CD4-positive, alpha-beta T cell treated with Interleukin-12 subunit alpha and Interleukin-12 subunit beta, for 1 hour (primary cell): ENCODE measurements at regions not wholly inside any gene's neighbourhood (a gene's known extent, or its start where the extent isn't known, plus 50 kb on each side); places are given as distances from the start of the nearest gene placed in this dataset.

Experiments used
- DNase-seq: peaks from one replicate; pipeline ENCODE4 v3.0.0-alpha.2; 2020

DNA sequence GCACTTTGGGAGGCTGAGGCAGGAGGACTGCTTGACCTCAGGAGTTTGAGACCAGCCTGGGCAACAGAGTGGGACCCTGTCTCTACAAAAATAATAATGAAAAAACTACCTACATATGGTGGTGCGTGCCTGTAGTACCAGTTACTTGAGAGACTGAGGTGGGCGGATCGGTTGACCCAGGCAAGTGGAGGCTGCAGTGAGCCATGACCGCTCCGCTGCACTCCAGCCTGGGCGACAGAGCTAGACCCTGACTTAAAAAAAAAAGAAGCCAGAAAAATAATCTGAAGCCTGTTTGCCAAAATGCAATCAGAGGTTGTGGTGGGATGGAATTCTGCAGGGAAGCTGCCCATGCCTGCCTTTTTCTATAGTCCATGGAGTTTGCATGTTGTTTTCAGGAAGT lies 50.4 kb upstream of the GGTA1 start:
- DNase-seq = no peak

DNA sequence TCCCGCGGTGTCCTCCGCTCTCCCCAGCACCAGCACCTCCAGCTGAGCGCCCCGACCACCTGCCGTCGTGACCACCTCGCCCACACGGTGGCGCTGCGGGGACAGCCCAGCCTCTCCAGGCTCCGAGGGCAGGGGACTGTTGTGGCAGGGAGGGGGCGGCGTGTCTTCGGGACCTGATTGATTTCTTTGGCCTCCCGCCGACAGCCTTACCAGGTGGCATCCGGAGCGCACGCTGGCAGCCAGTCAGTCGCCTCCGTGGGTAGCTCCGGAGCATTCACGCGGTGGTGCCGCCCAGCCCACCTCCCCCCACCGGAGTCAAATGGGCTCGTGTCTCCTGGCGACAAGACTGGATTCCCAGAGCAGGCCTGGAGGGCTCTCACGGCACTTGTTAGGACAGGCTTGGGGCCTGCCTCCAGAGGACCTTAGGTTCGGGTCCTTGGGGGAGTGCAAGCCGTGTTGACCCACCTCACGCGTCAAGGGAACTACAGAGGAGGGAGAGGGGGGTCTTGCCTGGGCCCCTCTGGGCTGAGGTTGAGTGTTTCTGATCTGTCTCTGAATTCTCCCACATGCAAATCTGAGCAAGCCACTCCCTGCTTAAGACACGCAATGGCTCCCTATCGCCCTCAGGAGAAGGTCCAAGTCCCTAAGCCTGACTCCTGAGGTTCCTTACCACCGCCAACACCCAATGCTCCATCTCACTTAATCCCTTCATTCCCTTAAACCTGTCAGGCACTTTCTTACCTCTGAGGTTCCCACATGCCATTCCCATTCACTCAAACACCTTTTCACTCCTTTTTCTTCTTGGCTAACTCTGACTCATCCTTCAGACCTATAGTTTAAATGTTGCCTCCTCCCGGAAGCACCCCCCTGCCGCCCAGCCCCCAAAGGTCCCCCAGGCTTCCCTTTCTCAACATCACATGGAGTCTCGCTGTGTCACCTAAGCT lies 51.2 kb upstream of the GGTA1 start:
- DNase-seq = peak; percentile 62

DNA sequence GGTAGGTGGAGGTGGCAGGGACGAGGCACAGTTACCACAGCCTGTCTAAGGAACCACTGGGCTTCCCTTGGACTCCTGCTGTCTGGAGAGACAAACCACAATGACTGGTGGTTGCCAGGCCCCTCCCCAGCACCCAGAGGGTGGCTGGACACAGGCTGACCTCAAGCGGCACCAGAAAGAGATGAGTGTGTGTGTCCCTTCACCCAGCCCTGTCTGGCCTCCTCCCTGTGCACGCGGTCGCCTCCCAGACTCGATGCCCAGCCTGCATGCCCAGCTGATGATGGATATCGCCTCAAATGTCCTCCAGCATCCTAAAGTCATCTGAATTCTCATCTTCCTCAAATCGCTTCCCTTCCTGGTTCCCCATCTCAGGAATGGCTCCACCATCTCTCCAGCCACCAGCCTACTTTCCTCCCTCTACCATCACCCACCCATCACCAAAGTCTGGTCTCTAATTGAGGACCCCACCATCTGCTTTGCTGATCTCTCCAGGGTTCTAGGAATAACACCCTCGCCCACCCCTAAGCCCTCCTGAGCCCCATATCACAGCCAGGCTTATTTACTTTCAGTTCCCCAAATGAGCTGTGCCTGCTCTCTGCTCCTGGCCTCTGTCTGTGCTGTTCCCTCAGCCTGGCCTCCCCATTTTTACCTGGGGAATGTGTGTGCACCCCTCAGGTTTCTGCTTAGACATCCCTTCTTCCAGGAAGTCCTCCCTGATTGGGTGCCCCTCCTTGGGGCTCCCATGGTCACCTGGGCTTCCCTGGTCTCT lies 52.5 kb upstream of the GGTA1 start:
- no peak for DNase-seq

DNA sequence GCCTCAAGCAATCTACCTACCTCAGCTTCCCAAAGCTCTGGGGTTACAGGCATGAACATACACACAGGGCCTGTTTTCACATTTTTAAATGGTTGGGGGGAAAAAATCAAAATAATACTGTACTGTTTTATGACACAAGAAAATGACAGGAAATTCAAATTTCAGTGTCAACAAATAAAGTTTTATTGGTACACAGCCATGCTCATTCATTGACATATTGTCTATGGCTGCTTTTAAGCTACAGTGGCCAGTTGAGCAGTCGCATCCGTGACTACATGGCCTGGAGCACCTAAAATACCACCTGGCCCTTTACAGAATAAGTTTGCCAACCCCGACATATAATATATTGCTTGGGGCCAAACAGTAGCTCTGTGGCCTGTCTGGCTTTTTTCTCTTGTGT lies 56.4 kb upstream of the GGTA1 start:
- no peak for DNase-seq

DNA sequence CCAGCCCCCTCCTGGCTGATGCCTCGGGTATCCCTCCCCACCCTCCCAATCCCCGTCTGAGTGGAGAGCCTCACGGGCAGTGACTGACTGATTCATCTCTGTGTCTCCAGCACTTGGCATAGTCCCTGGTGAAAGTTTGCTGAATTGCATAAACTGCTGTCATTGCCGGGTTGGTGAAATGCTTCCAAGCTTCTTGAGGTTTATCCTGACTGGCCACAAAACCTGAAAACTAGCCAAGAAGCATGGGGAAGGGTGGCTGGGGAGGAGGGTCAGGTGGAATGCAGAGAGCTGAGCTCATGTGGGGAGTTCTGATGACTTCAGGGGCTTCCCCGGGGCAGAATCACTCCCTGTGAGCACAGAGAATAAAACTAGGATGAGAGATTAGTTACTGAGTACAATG lies 56.9 kb upstream of the GGTA1 start:
- DNase-seq = no peak

DNA sequence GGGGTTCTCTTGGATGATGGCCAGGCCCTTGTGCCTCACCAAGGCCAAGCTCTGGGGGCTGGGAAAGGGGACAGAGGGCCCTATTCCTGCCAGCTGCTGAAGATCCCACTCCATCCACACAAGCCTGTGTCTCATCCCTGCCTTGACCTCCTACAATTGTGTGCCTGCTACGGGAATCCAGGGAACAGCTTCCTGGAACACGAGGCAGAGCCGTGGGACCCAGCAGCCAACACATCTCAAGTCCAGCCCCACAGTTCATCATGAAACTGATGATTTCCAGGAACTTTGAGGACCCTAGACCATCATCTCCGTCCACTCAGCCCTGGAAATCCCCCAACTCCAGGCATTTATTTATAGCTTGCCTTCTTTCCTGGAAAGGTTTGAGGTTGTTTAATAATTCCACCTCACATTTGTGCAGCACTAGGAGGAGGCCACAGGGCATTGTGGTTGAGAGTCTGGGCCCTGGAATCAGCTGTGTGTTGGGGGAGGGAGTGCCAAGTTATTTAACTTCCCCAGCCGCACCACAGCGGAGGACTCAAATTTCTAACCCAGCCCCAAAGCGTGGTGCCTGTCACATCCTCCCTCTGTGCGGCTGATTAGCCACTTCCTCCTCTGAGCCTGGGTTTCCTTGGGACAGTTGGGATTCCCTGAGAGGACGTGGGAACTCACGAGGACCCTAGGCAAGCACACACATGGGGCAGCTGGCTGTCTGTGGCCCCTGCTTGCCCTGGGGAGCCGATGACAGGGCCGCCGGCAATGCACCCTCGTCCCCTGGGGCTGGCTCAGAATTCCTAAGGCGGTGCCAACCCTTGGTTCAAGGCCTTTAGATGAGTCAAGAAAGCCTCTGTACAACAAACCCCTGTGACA lies 58.2 kb upstream of the GGTA1 start:
- DNase-seq = peak; percentile 8

DNA sequence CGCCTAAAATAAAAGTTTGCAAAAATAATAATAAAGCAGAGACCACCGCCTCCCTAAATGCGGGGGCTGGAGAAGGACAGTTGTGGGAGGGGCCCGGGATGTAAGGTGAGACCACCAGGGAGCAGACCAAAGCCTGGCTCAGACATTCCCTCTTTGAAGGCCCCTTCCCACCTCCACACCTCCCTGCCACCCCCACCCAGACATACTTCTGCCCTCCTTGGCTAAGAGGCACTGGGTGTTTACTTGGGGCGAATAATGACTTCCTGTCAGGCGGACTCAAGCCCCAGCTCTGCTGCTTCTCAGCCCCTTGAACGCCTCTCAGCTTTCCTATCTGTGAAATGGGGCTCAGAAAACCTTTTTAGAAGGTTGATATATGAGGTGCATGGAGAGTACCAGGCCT lies 58.8 kb upstream of the GGTA1 start:
- DNase-seq = no peak

DNA sequence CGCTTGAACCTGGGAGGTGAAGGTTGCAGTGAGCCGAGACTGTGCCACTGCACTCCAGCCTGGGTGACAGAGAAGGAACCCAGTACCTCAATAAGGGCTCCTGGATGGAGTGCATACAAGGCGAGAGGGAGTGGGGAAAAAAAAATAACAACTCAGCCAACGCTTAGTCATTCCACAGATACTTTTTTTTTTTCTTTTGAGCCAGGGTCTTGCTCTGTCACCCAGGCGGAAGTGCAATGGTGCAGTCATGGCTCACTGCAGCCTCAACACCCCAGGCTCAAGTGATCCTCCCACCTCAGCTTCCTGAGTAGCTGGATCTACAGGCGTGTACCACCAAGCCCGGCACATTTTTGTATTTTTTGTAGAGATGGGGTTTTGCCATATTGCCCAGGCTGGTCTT lies 59.5 kb upstream of the GGTA1 start:
- DNase-seq = no peak

DNA sequence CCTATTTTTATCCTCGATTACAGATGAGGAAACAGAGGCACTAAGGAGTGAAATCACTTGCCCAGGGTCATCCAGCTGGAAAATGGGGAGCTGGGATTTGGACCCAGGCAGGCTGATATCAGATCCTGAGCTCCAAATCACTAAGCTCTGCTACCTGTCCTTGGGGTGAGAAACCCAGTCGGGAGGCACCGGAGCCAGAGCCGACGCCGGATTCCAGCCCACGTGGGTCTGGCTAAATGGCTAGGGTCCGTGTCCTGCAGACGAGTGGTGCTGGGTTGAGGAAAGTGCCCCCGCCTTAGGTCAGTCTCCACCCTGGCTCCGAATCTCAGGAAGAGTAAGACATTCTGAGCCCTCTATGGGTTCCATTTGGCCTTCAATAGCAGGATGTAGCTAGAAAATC lies 61.3 kb upstream of the GGTA1 start:
- DNase-seq = no peak

DNA sequence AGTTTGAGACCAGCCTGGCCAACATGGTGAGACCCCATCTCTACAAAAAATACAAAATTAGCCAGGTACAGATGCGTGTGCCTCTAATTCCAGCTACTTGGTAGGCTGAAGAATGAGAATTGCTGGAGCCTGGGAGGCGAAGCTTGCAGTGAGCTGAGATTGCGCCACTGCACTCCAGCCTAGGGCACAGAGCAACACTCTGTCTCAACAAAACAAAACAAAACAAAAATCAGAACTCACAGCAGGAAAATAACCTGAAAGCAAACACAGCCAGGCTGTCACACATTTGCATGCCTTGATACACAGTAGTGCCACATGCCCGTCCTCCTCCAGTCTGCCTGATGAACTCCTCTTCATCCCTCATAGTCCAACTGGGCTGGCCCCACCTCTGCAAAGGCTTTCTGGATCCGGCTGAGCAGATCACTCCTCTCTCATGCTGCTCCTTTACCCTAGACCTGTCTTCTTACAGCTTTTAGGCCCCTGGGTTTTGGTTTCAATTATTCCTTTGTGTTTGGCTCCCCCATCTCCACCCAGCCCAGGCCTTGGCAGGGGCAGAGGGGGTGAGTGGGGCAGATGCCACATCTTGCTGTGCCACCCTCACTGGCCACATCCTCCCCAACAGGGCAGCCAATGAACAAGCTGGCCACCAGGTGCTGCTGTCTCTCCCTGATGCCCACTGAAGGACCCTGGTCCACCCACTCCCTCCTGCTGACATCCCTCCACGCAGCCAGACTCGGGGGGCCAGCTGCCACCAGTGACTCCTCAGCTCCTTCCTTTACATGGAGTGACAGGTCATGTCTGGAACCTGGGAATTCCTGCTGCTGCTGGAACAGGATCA lies 62.0 kb upstream of the GGTA1 start:
- DNase-seq = no peak

DNA sequence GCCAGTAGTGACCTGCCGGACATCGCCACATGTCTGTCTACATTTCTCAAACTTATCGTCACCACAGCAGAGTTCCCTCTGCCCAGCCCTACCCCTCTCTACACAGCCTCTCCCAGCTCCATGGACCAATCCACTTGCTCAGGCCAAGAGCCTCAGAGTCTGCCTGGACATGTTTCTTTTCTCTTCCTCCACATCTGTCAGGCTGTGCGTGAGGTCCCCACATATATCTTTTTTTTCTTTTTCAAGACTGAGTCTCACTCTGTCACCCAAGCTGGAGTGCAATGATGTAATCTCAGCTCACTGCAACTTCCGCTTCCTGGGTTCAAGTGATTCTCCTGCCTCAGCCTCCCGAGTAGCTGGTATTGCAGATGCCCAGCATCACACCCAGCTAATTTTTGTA lies 62.7 kb upstream of the GGTA1 start:
- DNase-seq = no peak

DNA sequence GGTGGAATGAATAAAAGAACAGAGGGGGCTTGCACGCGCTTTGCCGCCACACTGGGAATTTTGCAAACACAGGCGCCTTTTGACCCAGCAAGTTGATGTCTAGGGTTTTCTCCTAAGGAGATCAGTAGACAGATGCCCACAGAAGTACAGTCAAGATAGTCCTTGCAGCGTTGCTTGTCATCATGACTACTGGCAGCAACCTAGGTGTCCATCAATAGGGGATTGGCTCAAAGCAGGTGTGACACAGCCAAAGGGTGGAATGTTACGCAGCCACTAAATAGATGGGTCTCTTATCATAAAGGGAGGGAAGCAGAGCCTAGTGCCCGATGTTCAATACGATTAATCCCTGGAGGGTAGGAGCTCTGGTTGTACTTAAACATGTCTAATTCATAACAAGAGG lies 63.8 kb upstream of the GGTA1 start:
- DNase-seq = no peak

DNA sequence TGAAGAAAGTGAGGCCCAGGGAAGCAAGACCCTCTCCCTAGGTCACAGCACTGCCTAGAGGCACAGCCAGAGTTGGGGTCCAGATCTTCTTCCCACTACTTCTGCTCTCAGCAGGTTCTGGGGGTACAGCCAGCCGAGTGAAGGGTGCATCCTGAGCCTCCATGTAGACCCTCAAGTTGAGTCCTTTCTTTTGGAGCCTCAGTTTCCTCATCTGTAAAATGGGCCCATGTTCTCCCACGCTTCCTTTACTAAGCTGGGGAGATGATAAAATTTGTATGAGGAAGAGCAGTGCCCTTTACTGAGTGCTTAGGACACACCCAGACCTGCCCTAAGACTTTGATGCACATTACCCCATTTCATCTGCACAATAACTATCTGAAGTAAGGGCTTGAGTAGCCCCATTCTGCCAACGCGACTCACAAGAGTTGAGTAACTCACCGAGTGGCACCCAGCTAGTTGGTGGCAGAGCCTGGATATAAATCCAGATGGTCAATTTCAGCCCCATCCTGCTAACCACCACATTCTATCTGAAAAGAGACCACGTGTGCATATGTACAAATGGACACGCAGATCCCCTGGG lies 64.3 kb upstream of the GGTA1 start:
- no peak for DNase-seq

DNA sequence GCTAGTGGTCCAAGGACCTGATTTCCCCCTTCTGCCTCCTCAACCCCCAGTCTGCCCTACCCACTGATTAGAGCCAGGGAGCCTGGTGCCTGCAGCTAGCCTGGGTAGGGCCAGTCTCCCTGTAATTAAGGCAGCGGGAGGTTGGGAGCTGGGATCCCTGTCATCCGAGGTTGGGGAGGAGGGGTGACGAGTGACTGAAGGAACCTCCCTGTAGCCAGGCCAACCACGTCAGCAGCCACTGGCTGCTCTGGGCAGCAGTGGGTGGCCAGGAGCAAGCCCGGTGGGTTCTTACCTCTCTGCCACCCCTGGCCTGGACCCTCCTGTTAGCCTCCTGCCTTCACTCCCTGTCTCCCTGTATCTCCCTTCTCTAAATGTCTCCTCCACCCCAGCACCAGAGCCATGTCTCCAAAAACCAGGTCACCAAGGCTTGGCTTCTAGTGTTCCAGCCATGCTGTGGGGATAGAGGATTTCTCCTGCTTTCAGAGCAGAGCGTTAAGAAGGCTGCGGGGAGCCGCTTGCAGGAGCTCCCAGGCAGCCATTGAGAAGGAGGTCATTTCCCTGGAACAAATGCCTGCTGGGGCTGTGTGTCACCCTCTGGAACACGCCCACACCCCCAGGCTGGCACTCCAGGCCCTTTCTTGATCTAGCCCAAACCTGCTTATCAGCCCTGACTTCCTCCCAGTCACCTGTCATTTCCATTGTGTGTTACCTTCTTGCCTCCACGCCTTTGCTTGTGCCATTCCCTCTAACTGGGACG lies 65.0 kb upstream of the GGTA1 start:
- no peak for DNase-seq

DNA sequence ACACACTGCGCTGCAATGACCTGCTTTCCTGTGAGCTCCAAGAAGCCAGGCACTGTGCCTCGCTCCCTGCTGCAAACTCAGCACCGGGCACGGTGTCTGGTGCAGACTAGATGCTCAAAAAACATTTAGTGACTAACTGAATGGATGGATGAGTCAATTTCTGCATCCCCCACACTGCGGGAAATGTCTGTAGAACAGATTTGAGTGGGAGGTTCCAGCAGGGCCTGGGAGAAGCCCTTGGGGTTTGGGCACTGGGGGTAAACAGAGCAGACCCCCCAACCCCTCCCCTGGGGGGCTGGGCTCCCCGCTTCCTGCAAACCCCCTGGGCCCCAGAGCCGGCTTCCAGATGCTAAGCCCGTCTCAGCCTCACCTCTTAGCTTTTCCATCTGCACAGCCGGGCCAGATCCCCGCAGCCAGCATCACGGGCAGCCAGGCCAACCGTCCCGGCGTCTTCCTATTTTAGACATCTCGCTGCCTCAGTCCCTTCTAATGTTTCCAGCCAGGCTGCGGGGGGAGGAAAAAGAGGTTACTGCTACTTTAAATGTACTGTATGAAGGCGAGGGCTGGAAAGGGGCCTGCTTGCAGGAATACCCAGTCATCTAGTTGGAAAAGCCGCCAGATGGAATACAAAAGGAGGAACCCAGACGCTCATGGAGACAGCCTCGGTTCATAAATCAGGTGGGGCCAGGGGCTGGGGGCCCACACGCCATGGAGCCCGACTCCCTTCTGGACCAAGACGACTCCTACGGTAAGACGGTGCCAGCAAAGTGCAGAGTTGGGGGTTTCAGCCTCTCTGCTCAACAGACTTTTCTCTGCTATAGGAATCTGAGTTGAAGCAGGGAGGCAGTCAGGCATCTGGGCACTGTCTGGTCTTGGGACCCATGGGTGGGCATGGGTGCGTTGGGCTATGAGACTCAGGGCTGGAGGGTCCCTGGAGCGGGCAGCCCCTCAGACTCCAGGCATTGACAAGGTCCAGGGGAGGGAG lies 67.1 kb upstream of the GGTA1 start:
- DNase-seq = no peak

DNA sequence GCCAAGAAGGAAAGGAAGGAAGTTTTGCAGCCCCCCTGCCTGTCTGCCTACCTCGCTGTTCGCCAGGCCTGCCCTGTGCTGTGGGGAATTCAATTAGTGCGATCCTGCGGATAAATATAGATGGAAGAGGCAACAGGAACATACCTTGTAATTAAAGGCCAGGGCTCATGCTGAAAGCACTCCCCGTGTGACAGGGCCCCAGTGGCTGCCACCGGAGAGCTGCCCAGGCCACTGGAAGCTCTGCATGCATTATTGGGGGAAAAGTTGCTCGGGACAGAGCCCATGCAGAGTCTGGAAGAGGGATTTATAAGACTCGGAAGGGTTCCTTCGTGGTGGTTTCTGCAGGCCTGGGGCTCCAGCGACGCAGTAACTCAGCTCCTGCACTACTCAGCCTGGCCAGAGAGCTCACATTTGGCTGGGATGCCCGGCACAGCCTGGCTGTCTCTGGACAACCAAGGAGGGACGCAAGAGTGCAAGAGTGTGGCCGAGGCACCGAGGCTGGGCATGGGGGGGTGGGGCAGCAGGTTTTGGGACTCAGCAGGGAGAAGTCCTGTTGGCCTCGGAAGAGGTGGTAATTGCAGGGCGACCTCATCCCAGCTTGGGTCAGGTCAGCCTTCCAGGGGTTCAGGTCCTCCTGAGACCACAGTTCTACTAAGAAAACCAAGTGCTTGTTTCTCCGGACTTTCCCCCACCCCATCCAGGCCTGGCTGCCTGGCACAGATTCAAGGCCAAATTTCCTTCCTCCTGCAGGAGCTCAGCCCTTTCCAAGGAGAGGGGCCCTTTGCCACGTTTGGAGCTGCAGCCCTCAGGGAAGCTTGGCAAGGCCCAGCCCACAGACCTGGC lies 68.1 kb upstream of the GGTA1 start:
- DNase-seq = no peak

DNA sequence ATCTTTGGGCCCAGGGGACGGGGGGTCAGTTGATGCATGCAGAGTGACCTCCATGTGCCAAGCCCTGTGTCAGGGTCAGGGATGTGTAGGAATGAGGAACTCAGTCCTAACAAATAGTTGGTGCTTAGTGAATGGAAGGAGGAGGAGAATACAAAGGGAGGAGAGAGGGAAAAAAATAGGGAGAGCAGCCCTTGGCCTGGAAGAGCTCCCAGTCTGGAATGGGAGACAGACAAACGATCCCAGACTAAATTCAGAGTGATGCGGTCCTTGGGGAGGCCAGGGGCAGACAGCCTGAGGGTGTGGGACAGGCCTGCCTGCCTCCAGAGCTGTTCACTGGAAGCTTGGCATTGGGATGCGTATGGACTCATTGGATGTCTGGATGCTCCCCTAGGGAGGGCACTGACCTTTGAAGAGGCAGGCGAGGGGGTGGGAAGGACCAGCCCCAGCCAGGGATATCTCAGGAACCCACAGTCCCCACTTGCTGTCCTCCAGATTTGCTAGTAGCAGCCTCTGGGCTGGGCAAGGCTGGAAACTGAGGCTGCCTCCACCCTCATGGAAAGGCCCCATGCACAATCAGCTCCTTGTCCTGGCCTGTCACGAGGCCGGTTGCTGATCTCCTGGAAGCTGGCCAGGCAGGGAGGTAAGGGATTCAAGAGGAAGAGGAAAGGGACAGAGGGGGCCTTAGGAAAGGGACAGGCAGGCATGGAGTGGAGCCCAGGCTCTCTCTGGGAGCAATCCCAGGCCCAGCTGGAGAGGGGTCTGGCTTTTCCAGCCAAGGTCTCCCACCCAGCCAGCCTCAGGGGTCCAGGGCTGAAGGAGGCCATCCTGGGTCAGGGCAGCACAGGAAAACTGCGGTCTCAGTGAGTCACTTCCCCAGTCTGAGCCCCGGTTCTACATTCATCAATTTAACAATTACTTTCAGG lies 69.0 kb upstream of the GGTA1 start:
- no peak for DNase-seq

DNA sequence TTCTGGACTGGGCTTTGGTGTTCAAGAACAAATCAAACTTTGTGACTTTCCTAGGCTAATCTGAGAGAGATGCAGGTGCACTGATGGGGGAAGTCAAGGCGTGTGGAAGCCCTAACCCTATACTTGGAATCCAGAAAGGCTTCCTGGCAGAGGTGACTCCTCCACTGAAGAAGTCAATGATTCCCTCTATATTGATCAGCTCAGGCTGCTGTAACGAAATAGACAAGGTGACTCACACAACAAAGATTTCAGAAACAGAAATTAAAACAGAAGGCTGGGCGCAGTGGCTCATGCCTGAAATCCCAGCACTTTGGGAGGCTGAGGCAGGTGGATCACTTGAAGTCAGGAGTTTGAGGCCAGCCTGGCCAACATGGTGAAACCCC lies 69.6 kb upstream of the GGTA1 start:
- DNase-seq = no peak
